NCI-H748 treated with DMSO at 0.1 percent for 48 hours (cell line): ENCODE measurements at regions not wholly inside any gene's neighbourhood (a gene's known extent, or its start where the extent isn't known, plus 50 kb on each side); places are given as distances from the start of the nearest gene placed in this dataset.
"Not testable (repeated sequence)": the region's sequence is repeated elsewhere in the genome, so short reads cannot be mapped to it uniquely, and the experiment has no call there.

Experiments used
- DNase-seq: peaks from one replicate; lab custom pipeline; 2025; lab: John Stamatoyannopoulos, UW

DNA sequence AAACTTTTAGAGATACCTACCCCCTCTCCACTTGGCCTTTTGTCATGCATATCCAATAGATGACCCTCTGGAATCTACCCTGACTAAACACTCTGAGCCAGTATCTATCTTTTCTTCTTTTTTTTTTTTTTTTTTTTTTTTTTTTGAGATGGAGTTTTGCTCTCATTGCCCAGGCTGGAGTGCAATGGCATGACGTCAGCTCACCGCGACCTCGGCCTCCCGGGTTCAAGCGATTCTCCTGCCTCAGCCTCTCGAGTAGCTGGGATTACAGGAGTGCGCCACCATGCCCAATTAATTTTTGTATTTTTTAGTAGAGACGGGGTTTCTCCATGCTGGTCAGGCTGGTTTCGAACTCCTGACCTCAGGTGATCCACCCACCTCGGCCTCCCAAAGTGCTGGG is 50.8 kb upstream of the GRIN2B start:
- not testable (repeated sequence) for DNase-seq

DNA sequence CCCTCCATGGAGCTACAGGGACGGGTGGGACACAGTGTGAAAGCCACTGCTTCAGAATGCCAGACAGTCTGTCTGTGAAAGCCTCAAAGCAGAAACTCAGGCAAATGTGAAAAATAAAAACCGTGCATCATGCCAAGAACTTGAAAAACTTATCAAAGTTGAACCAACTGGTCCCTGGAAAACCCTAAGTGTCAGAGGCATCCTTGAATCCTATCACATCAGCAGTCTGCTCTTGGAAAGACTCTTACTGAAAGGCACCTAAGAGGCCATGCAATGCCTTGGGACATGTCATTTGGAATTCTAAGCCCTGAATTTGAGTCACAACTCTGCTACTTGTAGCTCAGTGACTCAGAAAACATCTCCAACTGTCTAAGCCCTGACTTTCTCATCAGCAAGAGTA is 62.4 kb upstream of the GRIN2B start:
- no peak for DNase-seq

DNA sequence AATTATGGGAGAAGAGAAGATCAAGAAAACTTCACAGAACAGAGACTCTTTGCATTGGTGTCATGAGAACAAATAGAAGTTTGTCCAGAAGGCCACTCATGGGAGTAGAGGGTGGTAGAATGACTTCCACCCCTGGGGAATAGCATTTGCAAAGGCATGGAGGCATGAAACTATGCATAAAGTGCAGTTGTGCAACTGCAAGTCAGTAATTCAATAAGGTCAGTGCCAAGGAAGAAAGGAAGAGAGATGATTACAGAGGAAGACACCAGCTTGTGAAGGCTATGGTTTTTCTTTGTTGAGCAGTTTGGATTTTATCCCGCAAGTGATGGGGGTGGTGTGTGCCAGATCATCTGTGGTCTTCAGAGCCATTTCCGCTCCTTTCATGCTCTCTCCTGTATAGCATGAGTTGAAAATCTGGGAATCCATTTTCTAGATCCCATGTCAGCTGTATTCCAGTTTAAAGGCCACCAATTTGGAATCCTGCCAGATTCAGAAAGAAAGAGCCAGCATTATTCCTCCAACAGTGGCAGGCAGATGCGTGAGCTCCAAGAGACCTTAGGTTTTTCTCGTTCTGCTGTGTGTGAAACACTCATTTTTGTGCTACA is 67.6 kb upstream of the GRIN2B start:
- DNase-seq: no peak

- no peak for DNase-seq
Measured at GRCh38 chr12:14057895-14058294, 76.5 kb upstream of the GRIN2B start.

DNA sequence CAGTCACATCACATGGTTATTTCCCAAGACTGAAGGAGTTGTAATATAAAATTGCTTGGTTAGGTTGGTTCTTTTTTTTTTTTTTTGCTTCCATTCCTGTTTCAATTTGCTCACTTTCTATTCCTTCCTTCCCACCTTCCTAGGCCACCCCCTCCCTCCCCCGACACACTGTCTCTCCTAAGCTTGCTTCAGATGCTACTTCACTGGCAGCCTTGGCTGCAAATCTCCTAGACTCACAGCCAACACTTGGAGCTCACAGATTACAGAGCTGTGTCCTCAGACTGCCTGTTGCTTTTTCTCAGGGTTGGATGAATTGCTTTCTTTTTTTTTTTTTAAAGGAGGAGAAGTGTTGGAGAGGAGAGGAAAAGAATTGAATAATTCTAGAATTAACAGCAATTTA is 77.3 kb upstream of the GRIN2B start:
- no peak for DNase-seq

DNA sequence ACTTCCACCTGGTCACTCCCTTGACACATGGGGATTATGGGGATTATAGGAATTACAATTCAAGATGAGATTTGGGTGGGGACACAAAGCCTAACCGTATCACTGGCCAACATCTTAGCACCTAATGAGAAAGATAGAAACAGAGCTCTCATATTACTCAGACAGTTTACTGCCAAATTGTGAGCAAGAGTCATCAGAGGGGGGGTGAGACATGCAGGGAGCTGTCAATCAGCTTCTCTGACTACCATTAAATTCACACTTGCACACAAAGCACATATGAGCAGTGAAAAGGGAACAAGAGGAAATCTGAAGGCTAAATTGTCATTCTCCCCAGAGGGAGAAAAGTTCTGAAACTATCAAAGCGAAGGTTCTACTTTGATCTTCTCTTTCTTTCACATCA is 78.1 kb upstream of the GRIN2B start:
- no peak for DNase-seq

DNA sequence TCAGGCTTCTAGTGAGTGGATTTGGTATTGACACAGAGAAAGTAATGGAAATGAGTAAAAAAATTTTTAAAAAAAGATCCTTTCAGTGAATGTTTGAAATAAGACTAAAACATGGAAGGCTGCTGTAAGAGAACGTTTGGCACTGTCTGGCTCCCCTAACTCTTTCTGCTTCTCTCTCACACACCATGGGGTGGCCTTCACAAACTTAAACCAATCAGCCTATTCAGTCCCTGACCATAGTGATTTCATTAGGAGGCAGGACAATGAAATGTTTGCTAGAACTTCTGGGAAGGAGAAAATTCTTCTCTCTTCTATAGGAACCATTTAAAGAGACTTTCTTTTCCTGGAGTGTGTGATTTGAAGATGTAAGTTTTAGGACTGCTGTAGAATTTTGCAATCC is 84.2 kb upstream of the GRIN2B start:
- no peak for DNase-seq

GRCh38 chr12:14066021-14066420 is 84.6 kb upstream of the GRIN2B start:
- no peak for DNase-seq

GRCh38 chr12:14068961-14069360 is 87.6 kb upstream of the GRIN2B start:
- no peak for DNase-seq

- no peak for DNase-seq
Measured at GRCh38 chr12:14071833-14072232, 90.4 kb upstream of the GRIN2B start.

DNA sequence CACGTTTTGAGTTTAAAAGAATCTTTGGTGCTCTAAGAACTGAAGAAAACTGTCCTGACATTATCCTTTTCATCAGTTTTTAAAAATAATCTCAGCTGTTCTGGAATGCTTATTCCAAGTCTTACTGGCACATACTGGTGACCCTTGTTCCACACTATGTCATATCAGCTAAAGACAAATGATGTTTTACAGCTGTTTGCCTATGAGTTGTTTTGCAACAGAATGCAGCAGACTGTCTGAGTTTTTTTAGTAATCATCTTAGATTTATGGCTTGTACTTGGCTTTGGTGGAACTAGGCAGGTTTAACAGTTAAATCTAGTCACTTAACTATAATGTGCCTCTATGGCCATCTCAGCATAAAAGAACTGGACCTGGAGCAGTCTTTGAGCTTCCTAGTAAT is 91.6 kb upstream of the GRIN2B start:
- no peak for DNase-seq

- no peak for DNase-seq
Measured at GRCh38 chr12:14075797-14076393, 94.5 kb upstream of the GRIN2B start.

- no peak for DNase-seq
Measured at GRCh38 chr12:14076538-14076937, 95.1 kb upstream of the GRIN2B start.

DNA sequence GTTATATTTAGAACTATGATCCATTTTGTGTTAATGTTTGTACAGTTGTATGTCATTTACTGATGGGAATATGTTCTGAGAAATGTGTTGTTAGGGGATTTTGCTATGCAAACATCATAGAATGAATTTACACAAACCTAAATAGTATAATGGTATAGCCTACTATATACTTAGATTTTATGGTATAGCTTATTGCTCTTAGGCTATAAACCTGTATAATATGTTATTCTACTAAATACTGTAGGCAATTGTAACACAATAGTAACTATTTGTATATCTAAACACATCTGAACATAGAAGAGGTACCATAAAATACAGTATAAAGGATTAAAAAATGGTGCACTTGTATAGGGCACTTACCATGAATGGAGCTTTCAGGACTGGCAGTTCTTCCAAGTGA is 105.4 kb upstream of the GRIN2B start:
- no peak for DNase-seq

DNA sequence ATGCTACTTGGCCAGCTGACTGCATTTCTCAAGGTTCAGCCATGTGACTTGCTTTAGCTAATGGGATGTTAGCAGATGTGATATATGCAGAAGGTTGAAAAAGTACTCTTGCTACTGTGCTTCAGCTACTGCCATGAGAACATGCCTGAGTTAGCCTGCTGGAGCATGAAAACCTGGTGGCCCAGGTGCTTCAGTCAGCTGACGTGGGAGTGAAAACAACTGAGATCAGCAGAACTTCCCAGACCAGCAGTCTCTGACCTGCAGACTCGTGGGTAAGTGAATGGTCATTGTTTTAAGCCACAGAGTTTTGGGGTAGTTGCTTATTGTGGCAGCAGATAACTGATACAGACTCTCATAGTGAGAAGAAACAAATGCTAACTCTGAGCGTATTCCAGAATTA is 118.6 kb upstream of the GRIN2B start:
- no peak for DNase-seq

DNA sequence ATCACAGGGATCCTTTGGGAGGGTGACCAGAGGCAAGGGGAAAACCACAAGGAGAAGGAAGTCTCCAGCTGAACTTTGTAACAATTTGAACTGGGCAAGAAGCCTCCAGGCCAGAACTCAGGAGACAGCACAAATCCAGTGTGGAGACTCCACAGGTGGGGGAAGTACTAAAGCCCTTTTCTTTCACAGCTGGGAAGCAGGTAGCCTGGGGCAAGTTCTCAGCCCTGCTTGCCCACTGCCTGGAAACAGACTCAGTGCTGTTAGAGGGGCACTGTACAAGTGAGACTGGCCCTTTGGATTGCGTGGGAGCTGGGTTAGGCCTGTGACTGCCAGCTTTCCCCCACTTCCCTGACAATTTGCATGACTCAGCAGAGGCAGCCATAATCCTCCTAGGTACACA is 120.2 kb upstream of the GRIN2B start:
- not testable (repeated sequence) for DNase-seq

GRCh38 chr12:14111230-14111865 is 129.9 kb upstream of the GRIN2B start:
- peak; percentile 1 for DNase-seq

GRCh38 chr12:14113031-14113430 is 131.6 kb upstream of the GRIN2B start:
- no peak for DNase-seq

DNA sequence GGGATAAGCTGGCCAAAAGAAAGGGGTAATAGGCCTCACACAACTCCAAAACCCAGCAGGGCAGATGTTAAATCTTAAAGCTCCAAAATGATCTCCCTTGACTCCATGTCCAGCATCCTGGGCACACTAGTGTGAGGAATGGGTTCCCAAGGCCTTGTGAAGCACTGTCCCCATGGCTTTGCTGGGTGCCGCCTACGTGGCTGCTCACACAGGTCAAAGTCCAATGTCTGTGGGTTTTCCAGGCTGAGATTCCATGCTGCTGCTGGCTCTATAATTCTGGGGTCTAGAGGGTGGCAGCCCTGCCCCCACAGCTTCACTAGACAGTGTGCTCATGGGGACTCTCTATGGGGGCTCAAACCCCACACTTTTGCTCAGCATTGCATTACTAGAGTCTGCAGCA is 145.3 kb upstream of the GRIN2B start:
- no peak for DNase-seq

- DNase-seq: no peak
Measured at GRCh38 chr12:14129611-14130195, 148.3 kb upstream of the GRIN2B start.

DNA sequence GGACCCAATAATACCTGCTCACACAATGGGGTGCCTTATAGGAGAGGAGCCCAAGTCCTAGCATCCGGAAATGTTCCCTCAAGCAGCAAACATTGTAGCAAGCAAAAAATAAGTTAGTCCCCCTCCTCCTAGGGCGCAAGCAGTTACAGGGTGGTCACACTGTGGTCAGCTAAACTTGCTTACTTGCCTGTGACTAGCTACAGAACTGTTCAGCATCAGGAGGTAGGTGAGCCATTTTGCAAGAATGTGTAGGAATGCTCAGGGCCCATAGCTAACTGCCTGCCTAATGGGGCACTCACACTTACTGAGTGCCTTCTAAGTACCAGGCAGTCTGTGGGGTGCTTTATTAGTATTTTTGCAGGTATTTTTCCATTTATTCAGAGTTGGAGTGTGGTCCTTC is 154.6 kb upstream of the GRIN2B start:
- no peak for DNase-seq

GRCh38 chr12:14138495-14138894 is 157.1 kb upstream of the GRIN2B start:
- DNase-seq: no peak

DNA sequence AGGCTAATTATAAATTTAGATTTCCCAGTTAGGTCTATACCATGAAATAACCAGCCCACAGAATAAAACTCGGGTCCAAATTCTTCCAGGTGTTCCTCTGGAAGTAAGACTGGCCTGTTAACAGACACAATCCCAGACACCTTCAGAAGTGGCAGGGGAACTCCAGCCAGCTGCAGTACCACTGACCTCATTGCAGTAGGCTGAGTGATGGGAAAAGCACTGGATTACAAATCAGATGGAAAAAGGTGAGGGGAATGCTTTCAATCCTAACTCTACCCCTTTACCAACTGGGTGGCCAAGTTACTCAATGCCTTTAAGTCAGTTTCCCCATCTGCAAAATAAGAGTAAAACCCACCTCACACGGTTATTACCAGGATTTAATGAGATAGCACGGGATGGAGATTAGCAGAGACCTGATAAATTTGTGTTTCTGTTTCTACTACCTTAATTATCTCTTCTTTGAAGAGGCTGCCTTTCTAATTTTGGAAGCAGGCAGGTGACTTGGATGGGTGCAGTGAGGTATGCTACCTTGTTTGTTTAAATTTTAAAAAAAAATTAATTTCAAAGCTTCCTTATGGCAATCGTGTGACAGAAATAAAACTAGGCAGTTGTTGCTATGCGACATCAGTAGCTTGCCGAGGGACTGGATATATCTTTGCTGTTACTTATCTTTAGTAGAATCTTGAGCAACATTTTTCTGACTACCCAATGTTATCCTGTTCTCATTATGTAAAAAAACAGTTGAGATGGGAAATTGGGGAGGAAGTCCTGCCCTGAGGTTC is 167.3 kb upstream of the GRIN2B start:
- no peak for DNase-seq
